Ovary (tissue), 3 donors: ENCODE measurements at regions not wholly inside any gene's neighbourhood (a gene's known extent, or its start where the extent isn't known, plus 50 kb on each side); places are given as distances from the start of the nearest gene placed in this dataset.

Experiments
- CTCF ChIP-seq, 3 donors: fragments of 450-650 bp in 2 of 3; fragments of 200-600 bp in 1 of 3; IDR thresholded peaks; one replicate each; pipeline versions ENCODE4 v1.5.1 to v1.8.0; 2016 to 2022; ENCODE audit warnings: antibody characterized with exemption in 3 of 3, mild to moderate bottlenecking in 1 of 3
- POLR2A ChIP-seq: fragments of 450-650 bp; IDR thresholded peaks from one replicate; pipeline ENCODE4 v1.6.1; 2017; ENCODE audit warnings: antibody characterized with exemption, mild to moderate bottlenecking, moderate library complexity
- donor health status: DM: no; HTN: no; CAD: no.

- TF ChIP-seq CTCF (IDR thresholded peaks at IDR 0.05), result no peak
- TF ChIP-seq POLR2A, result no peak
Measured at GRCh38 chr10:31614611-31615010, 295.6 kb downstream of the ZEB1 start.
